SU-DHL-6 (cell line): ENCODE measurements at regions not wholly inside any gene's neighbourhood (a gene's known extent, or its start where the extent isn't known, plus 50 kb on each side); places are given as distances from the start of the nearest gene placed in this dataset.

ENCODE experiments used
- H2AFZ ChIP-seq: fragments of 200-600 bp; sonication (generic); 2 replicates; pipeline ENCODE4 v1.6.1; 2014; ENCODE audit warnings: low read depth, mild to moderate bottlenecking, moderate library complexity, mixed read lengths, antibody characterized with exemption, low read length; ENCODE audit not compliant: severe bottlenecking
- H3F3A ChIP-seq: fragments of 200-600 bp; shearing (Covaris generic); 2 replicates; pipeline ENCODE4 v1.6.0; 2016; ENCODE audit warnings: antibody characterized with exemption, mild to moderate bottlenecking; ENCODE audit not compliant: insufficient read depth
- H3K27ac ChIP-seq: fragments of 200-600 bp; sonication (generic); 2 replicates; pipeline ENCODE4 v1.5.1; 2016; ENCODE audit warnings: low read depth, mild to moderate bottlenecking, low read length, moderate library complexity, mixed read lengths
- H3K27me3 ChIP-seq: fragments of 200-600 bp; sonication (generic), shearing (Covaris generic); 2 replicates; pipeline ENCODE4 v1.6.0; 2014; ENCODE audit warnings: mild to moderate bottlenecking, low read length
- H3K36me3 ChIP-seq: fragments of 200-600 bp; sonication (generic); 2 replicates; pipeline ENCODE4 v1.6.1; 2014; ENCODE audit warnings: mild to moderate bottlenecking, low read length, mixed read lengths
- H3K4me2 ChIP-seq: fragments of 300-600, 200-600 bp; shearing (Covaris generic), sonication (generic); 2 replicates; pipeline ENCODE4 v1.6.0; 2014; ENCODE audit warnings: low read length, low read depth, mild to moderate bottlenecking; ENCODE audit not compliant: poor library complexity, severe bottlenecking
- H3K4me3 ChIP-seq: fragments of 200-600 bp; sonication (generic); 2 replicates; pipeline ENCODE4 v1.5.1; 2014; ENCODE audit warnings: antibody characterized with exemption, low read length, mild to moderate bottlenecking, mixed read lengths; ENCODE audit not compliant: insufficient read depth, poor library complexity, severe bottlenecking
- H3K79me2 ChIP-seq: fragments of 200-600 bp; sonication (generic); 2 replicates; pipeline ENCODE4 v1.6.1; 2014; ENCODE audit warnings: mild to moderate bottlenecking, low read length, moderate library complexity; ENCODE audit not compliant: insufficient read depth
- H3K9ac ChIP-seq: fragments of 200-600 bp; sonication (generic); 2 replicates; pipeline ENCODE4 v1.7.0; 2014; ENCODE audit warnings: mild to moderate bottlenecking, low read length
- H3K9me2 ChIP-seq: fragments of 200-600 bp; sonication (generic); replicated peaks from 2 replicates; pipeline ENCODE4 v1.6.1; 2014; ENCODE audit warnings: low read length; ENCODE audit not compliant: insufficient read depth
- H3K9me3 ChIP-seq: fragments of 200-600 bp; sonication (generic); 2 replicates; pipeline ENCODE4 v1.6.1; 2014; ENCODE audit warnings: low read length, mixed read lengths; ENCODE audit not compliant: insufficient read depth
- H4K20me1 ChIP-seq: fragments of 200-600 bp; sonication (generic); 2 replicates; pipeline ENCODE4 v1.6.1; 2014; ENCODE audit warnings: low read depth, mild to moderate bottlenecking, antibody characterized with exemption, low read length, moderate library complexity, mixed read lengths
- EZH2phosphoT487 ChIP-seq: fragments of 200-600 bp; sonication (generic), shearing (Covaris generic); conservative IDR thresholded peaks from 2 replicates; pipeline ENCODE4 v1.6.1; 2018; ENCODE audit warnings: mild to moderate bottlenecking, antibody characterized with exemption, low read length, moderate library complexity, mixed read lengths
- TF ChIP-seq, protein P1 (sequence below): fragments of 200-600 bp; sonication (generic); IDR thresholded peaks from one replicate; pipeline ENCODE4 v1.5.1; 2017; ENCODE audit warnings: antibody characterized with exemption, mild to moderate bottlenecking, low read length, moderate library complexity; ENCODE audit not compliant: insufficient read depth, poor library complexity, severe bottlenecking

- no peak overlapping the region for H2AFZ ChIP-seq
- no peak overlapping the region for H3K4me2 ChIP-seq
- no peak overlapping the region for H3K27ac ChIP-seq
These were observed 449.5 kb upstream of the MKI67 start for GRCh38 chr10:128575761-128576160.

DNA sequence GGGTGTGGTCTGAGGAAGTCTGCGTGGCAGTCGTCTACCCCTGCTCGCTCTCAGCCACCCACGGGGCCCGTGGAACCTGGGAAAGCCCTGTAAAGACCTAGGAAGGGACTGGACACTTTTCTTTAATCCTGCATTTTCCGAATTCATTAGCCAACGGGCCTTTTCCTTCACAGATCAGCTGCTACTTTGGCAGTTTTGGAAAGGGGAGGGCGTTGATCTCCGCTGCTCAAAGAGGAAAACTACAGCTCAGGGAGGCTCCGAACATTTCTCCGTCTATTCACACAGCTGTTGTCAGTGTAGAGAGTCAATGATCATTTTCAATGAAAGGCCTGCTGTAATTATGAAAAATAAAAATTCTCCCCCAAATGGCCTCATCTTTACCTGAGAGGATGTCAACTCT lies 450.1 kb upstream of the MKI67 start:
- H2AFZ ChIP-seq: no peak overlapping the region
- H3K36me3 ChIP-seq: no peaks in the 10 kb centered on the region
- no peak overlapping the region for H3K9ac ChIP-seq
- no peak for TF ChIP-seq EZH2phosphoT487
- TF ChIP-seq, protein P1, sequence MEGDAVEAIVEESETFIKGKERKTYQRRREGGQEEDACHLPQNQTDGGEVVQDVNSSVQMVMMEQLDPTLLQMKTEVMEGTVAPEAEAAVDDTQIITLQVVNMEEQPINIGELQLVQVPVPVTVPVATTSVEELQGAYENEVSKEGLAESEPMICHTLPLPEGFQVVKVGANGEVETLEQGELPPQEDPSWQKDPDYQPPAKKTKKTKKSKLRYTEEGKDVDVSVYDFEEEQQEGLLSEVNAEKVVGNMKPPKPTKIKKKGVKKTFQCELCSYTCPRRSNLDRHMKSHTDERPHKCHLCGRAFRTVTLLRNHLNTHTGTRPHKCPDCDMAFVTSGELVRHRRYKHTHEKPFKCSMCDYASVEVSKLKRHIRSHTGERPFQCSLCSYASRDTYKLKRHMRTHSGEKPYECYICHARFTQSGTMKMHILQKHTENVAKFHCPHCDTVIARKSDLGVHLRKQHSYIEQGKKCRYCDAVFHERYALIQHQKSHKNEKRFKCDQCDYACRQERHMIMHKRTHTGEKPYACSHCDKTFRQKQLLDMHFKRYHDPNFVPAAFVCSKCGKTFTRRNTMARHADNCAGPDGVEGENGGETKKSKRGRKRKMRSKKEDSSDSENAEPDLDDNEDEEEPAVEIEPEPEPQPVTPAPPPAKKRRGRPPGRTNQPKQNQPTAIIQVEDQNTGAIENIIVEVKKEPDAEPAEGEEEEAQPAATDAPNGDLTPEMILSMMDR: no peak
- no peak overlapping the region for H3K4me2 ChIP-seq
- H3K27ac ChIP-seq: no peak overlapping the region
- H3K9me2 ChIP-seq: no peaks in the 10 kb centered on the region
- H3K79me2 ChIP-seq: no peaks in the 10 kb centered on the region
- no peaks in the 10 kb centered on the region for H3F3A ChIP-seq
- H3K4me3 ChIP-seq: no peak overlapping the region
- H4K20me1 ChIP-seq: no peaks in the 10 kb centered on the region
- H3K27me3 ChIP-seq: no peaks in the 10 kb centered on the region
- H3K9me3 ChIP-seq: no peaks in the 10 kb centered on the region

More at GRCh38 chr10:128575761-128576160, 449.5 kb upstream of the MKI67 start:
- no peaks in the 10 kb centered on the region for H3F3A ChIP-seq
- H3K4me3 ChIP-seq: no peak overlapping the region
- H3K36me3 ChIP-seq: no peaks in the 10 kb centered on the region
- no peak for TF ChIP-seq EZH2phosphoT487
- TF ChIP-seq, protein P1: no peak
- H3K79me2 ChIP-seq: no peaks in the 10 kb centered on the region
- no peaks in the 10 kb centered on the region for H3K9me2 ChIP-seq
- no peak overlapping the region for H3K9ac ChIP-seq
- H3K9me3 ChIP-seq: no peaks in the 10 kb centered on the region
- no peaks in the 10 kb centered on the region for H3K27me3 ChIP-seq
- no peaks in the 10 kb centered on the region for H4K20me1 ChIP-seq

GRCh38 chr10:128576943-128577670 lies 450.9 kb upstream of the MKI67 start:
- H3K9ac ChIP-seq: no peak overlapping the region
- no peaks in the 10 kb centered on the region for H3F3A ChIP-seq
- H3K4me2 ChIP-seq: no peak overlapping the region
- H3K36me3 ChIP-seq: no peaks in the 10 kb centered on the region
- no peak overlapping the region for H3K27ac ChIP-seq
- H2AFZ ChIP-seq: no peak overlapping the region
- no peaks in the 10 kb centered on the region for H3K79me2 ChIP-seq
- no peaks in the 10 kb centered on the region for H3K27me3 ChIP-seq
- no peaks in the 10 kb centered on the region for H3K9me3 ChIP-seq
- no peaks in the 10 kb centered on the region for H3K9me2 ChIP-seq
- no peaks in the 10 kb centered on the region for H4K20me1 ChIP-seq
- H3K4me3 ChIP-seq: no peak overlapping the region
- TF ChIP-seq, protein P1: no peak
